Limb (tissue), 2 donors: ENCODE measurements at regions not wholly inside any gene's neighbourhood (a gene's known extent, or its start where the extent isn't known, plus 50 kb on each side); places are given as distances from the start of the nearest gene placed in this dataset.

ENCODE experiments used
- DNase-seq, 2 donors: peaks; one replicate each; pipeline ENCODE4 v3.0.0-alpha.2; 2016; ENCODE audit errors: extremely low spot score in 2 of 2

DNA sequence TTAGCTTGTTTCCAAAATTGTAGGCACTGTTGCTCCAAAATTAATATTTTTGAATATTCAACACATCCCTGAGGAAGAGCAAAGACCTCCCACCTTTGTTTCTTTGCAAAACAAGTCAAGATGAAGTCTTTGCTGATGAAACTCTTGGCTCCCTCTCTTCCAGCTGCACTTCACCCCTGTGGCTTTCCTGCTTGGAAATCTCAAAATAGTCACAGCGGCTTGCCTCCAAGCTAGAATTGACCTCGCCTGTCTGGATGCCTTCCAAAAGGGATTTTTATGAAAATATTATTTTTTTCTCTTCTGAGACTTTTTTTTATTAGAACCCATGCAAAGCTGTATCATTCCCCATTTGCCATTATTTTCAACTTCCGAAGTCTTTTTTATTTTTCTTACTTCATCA, 71.1 kb upstream of the MROH9 start:
- peak; percentile 50 to 71 for DNase-seq

DNA sequence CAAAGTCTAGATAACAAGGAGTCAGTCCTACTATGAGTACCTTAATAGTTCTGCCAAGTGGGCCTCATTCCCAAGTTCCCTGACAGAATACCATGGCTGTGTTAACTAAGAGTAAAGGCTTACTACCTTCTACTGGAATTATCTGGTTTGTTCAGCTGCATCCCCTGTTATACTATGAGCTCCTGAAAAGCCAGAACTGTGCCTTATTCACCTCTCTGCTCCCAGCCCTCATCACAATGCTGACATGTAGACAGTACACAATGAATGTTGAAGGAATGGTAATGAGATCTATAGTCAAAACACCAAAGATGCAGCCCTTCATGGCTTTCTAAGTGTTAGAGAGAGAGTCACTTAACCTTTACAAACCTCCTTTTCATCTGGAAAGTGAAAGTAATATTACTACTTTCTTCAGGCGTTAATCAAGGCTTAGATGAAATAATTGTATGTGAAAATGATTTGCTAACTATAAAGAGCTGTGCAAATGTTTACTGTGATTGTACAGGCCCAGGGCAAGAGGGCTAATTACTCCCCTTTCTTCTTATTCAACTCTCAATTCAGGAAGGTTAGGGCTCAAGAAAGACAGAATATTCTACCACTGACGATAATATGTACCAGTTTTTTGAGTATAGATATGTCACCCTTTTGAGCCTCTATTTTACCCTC, 70.3 kb upstream of the MROH9 start:
- DNase-seq, result no peak

DNA sequence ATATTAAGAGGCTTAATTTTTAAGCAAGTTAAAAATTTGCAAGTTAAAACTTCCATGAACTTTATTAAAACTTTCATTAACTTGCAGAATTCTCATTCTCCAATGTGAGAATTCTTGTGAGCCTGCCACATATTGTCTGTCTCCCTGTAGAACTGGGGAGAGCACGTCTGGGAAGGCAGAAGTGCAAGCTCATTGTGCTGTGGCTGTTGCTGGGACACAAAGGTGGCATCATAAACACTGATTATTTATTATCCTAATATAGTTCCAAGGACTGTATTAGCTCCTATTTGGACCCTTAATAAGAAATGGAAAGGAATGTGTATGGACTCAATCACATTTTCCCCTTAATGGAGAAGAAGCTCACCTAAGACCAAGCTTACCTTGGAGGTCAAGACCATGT, 68.7 kb upstream of the MROH9 start:
- DNase-seq, result no peak

DNA sequence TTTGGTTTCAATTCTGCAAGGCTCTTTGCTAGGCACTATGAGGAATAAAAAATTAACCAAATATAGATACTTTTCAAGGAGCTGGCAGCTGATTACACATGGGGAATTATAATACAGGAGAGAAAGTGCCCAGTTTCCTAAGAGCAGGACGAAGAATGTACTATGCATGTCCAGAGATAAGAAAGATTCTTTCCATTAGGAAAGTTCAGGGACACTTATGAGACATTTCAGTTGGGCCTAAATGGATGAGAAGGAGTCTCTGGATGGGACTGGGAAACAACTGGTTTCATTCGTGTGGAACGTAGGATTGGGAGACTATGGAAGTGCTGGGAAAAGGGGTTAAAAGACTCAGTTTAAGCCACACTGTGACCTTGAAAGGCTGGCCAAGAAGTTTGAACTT, 63.5 kb upstream of the MROH9 start:
- no peak for DNase-seq

DNA sequence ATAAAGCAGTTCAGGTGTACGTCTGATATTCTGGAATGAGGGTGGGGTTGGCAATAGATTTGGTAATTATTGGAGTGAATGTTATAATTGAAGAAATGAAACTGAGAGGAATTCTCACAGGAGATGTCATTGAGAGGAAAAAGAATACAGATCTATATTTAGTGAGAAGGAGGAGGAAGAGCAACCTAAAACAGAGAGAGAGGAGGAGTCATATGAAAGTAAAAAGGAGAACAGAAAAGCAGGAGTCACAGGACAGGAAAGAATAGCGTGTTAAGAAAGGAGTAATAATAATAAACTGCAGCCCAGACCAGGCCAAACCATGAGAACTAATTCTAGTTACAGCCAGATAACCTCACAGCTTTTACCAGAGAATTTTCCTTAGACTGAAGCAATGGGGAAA, 62.7 kb upstream of the MROH9 start:
- DNase-seq, result no peak

DNA sequence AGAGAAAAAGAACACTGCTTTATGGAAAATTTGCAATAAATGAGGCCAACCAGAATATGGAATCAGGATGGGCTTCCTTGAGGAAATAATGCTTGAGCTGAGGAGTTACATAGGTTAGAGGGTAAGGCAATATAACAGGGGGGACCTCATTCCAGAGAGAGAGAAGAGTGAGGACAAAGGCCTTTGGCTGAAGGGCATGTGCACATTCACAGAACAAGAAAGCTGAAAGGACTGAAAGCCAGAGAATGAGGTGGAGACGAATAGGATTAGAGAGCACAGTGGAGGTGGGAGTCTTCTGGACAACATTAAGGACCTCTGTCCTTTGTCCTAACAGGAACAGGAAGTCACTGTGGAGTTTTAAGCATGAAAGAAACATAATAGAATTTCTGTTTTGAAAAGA, 60.7 kb upstream of the MROH9 start:
- no peak for DNase-seq

DNA sequence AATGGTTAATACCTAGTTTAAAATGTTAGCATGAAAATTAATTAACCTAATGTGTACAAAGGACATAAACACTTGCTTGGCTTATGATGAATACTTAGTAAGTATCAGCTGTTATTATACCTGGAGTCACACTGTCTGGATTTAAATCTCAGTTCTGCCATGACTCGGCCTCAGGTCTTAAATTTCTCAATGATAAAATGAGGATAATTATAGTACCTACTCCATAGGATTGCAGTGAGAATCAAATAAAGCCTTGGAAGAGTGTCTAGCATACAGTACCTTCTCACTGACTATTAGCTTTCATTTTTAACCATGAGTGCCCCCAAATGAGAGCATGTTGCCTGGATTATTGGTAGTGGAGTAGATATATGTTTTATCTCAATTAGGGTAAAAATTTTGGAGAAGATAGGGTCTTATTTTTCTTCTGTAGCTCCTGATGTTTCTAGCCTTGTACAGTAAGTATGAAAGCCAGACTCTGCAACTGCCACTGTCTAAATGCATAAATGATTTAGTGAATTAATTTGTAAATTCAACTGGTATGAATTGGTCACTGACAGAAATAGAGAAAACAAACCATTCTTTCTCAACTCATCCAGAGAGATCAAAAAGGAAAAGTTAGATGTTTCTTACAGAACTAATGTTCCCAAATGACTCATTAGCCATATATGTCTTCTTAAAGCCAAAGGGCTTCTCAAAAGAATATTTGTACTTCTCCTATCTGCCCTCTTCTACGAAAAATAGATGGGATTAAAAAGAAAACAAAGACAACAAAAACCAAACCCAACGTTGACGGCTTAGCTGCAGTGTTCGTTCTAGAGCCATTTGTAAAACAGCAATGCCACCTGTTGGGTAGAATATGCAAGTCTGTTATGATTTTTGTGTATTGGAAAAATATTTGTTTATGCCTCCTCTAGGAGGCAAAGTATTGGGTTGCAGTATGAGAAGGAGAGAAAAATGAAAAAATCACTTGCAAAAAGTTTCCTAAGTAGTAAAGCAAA, 53.8 kb upstream of the MROH9 start:
- peak in 1 of 2 donors; percentile 84 for DNase-seq
